HepG2 (cell line): ENCODE measurements at regions not wholly inside any gene's neighbourhood (a gene's known extent, or its start where the extent isn't known, plus 50 kb on each side); places are given as distances from the start of the nearest gene placed in this dataset.

Source experiments
- ATAC-seq: fragments of 200-7000 bp; cut with Tn5 transposase; 3 replicates; pipeline ENCODE4 v1.9.1; 2020; ENCODE audit warnings: mild to moderate bottlenecking, moderate library complexity
- BruUV-seq: library from RNA; stranded (reverse); fragments of 400-500 nt; replicated peaks from 2 replicates; lab custom pipeline; 2021; lab: Mats Ljungman, UMichigan
- CTCF ChIA-PET: fragments of 300-600 bp; formaldehyde crosslinking; extraction: SDS; loops from one replicate; lab custom pipeline; 2021; ENCODE audit warnings: low total read pairs, inconsistent platforms, low intra/inter-chr PET ratio; lab: Yijun Ruan, JAX
- POLR2A ChIA-PET: fragments of 350-600 bp; sonication (Branson Sonifier 250); formaldehyde crosslinking; loops from one replicate; lab custom pipeline; 2020; ENCODE audit warnings: antibody characterized with exemption, inconsistent platforms; lab: Yijun Ruan, JAX
- DNase-seq: peaks from one replicate; pipeline ENCODE4 v3.0.0-alpha.2; 2015; ENCODE audit warnings: low spot score
- FAIRE-seq: peaks from 3 replicates; lab custom pipeline; 2011; peaks lifted over from hg19 to GRCh38; lab: Jason Lieb, UNC
- H2AFZ ChIP-seq: one replicate; pipeline ENCODE4 v1.6.1; 2011; ENCODE audit warnings: low read length, inconsistent platforms
- H3K27ac ChIP-seq: fragments of 300-600 bp; 3 replicates; pipeline ENCODE4 v1.8.0; 2011; ENCODE audit warnings: mixed run types, mild to moderate bottlenecking, mixed read lengths, low read length, inconsistent platforms; ENCODE audit not compliant: insufficient read depth; ENCODE audit errors: extremely low read length
- H3K27me3 ChIP-seq, 2 experiments: fragments of 200-600 bp in 1 of 2; 2 replicates in 1 of 2; 3 replicates in 1 of 2; pipeline versions ENCODE4 v1.6.0 to v1.8.0; 2011; ENCODE audit warnings: low read length in 2 of 2, mild to moderate bottlenecking in 2 of 2, moderate library complexity in 2 of 2, inconsistent platforms in 1 of 2; ENCODE audit not compliant: insufficient read depth in 2 of 2, control insufficient read depth in 1 of 2
- H3K36me3 ChIP-seq, 2 experiments: fragments of 200-600 bp in 1 of 2; replicated peaks in 1 of 2; 2 replicates in 1 of 2; 3 replicates in 1 of 2; pipeline versions ENCODE4 v1.5.1 to v1.8.0; 2011; ENCODE audit warnings: low read length in 2 of 2, inconsistent platforms in 1 of 2; ENCODE audit not compliant: insufficient read depth in 2 of 2, control insufficient read depth in 1 of 2
- H3K4me1 ChIP-seq: 2 replicates; pipeline ENCODE4 v1.5.1; 2012; ENCODE audit warnings: low read length, inconsistent platforms; ENCODE audit not compliant: insufficient read depth
- H3K4me2 ChIP-seq: 2 replicates; pipeline ENCODE4 v1.6.0; 2011; ENCODE audit warnings: low read depth, low read length, inconsistent platforms
- H3K4me3 ChIP-seq, 3 experiments: fragments of 200-600 bp in 1 of 3; sonication (generic), shearing (Covaris generic) in 1 of 3; replicated peaks in 1 of 3; 2 replicates each; pipeline ENCODE4 v1.5.1; 2011 to 2016; ENCODE audit warnings: low read length in 3 of 3, inconsistent platforms in 2 of 3, low read depth in 2 of 3, mild to moderate bottlenecking in 2 of 3, control low read depth in 1 of 3, mixed read lengths in 1 of 3; ENCODE audit not compliant: insufficient read depth in 1 of 3
- H3K79me2 ChIP-seq: one replicate; pipeline ENCODE4 v1.6.1; 2011; ENCODE audit warnings: low read length, inconsistent platforms; ENCODE audit not compliant: insufficient read depth
- H3K9ac ChIP-seq: 2 replicates; pipeline ENCODE4 v1.6.0; 2011; ENCODE audit warnings: mild to moderate bottlenecking, low read depth, low read length, inconsistent platforms; ENCODE audit not compliant: insufficient read depth
- H3K9me3 ChIP-seq: 2 replicates; pipeline ENCODE4 v1.5.1; 2012; ENCODE audit warnings: mild to moderate bottlenecking, low read length
- H4K20me1 ChIP-seq: 2 replicates; pipeline ENCODE4 v1.6.0; 2011; ENCODE audit warnings: inconsistent platforms, mild to moderate bottlenecking, low read length, moderate library complexity; ENCODE audit not compliant: insufficient read depth
- BRD4 ChIP-seq: sonication (generic); formaldehyde crosslinking; IDR thresholded peaks from 2 replicates; pipeline ENCODE4 v1.4.0; 2020; ENCODE audit warnings: missing genetic modification reagents
- CBX5 ChIP-seq: sonication (generic); formaldehyde crosslinking; IDR thresholded peaks from 2 replicates; pipeline ENCODE4 v1.4.0; 2020; ENCODE audit warnings: missing genetic modification reagents, borderline replicate concordance
- FOXP1 ChIP-seq, 2 experiments: fragments of 450-650 bp in 1 of 2; IDR thresholded peaks; 2 replicates each; pipeline ENCODE4 v1.6.1; 2017 to 2018; ENCODE audit warnings: antibody characterized with exemption in 1 of 2
- KDM5A ChIP-seq: fragments of 200-600 bp; sonication (generic); IDR thresholded peaks from 2 replicates; pipeline ENCODE4 v1.7.0; 2018; ENCODE audit warnings: antibody characterized with exemption, mild to moderate bottlenecking, low read length, borderline replicate concordance
- NFE2L2 ChIP-seq: fragments of 150-350 bp; IDR thresholded peaks from 2 replicates; pipeline ENCODE4 v1.6.1; 2014; ENCODE audit warnings: low read length
- SAP130 ChIP-seq: IDR thresholded peaks from 2 replicates; pipeline ENCODE4 v1.6.1; 2016; ENCODE audit warnings: low read depth
- SNAI1 ChIP-seq: sonication (generic); formaldehyde crosslinking; IDR thresholded peaks from 2 replicates; pipeline ENCODE4 v1.5.0; 2020; ENCODE audit warnings: mild to moderate bottlenecking, missing genetic modification reagents, borderline replicate concordance
- ZFP36 ChIP-seq: fragments of 150-350 bp; IDR thresholded peaks from 2 replicates; pipeline ENCODE4 v1.6.1; 2018; ENCODE audit warnings: borderline replicate concordance, low read length, low read depth; ENCODE audit not compliant: partially characterized antibody
- ZFP41 ChIP-seq: sonication (generic); formaldehyde crosslinking; IDR thresholded peaks from 2 replicates; pipeline ENCODE4 v1.4.0; 2020; ENCODE audit warnings: mild to moderate bottlenecking, missing genetic modification reagents, borderline replicate concordance
- ZFP62 ChIP-seq: sonication (generic); formaldehyde crosslinking; IDR thresholded peaks from 2 replicates; pipeline ENCODE4 v1.4.0; 2020; ENCODE audit warnings: missing genetic modification reagents
- ZNF224 ChIP-seq: sonication (generic); formaldehyde crosslinking; IDR thresholded peaks from 2 replicates; pipeline ENCODE4 v1.5.0; 2020; ENCODE audit warnings: mild to moderate bottlenecking, missing genetic modification reagents
- ZNF256 ChIP-seq: sonication (generic); formaldehyde crosslinking; conservative IDR thresholded peaks from 2 replicates; pipeline ENCODE4 v1.4.0; 2020; ENCODE audit warnings: missing genetic modification reagents
- ZNF451 ChIP-seq: sonication (generic); formaldehyde crosslinking; IDR thresholded peaks from 2 replicates; pipeline ENCODE4 v1.5.0; 2020; ENCODE audit warnings: mild to moderate bottlenecking, missing genetic modification reagents
- ZNF501 ChIP-seq: sonication (generic); formaldehyde crosslinking; IDR thresholded peaks from 2 replicates; pipeline ENCODE4 v1.5.1; 2020; ENCODE audit warnings: mild to moderate bottlenecking, moderate library complexity, missing genetic modification reagents
- ZNF644 ChIP-seq: IDR thresholded peaks from 2 replicates; pipeline ENCODE4 v1.6.1; 2016; ENCODE audit warnings: low read depth
- ZNF816 ChIP-seq: sonication (generic); formaldehyde crosslinking; IDR thresholded peaks from 2 replicates; pipeline ENCODE4 v1.8.0; 2022; ENCODE audit warnings: missing genetic modification reagents, mild to moderate bottlenecking, borderline replicate concordance
- ZSCAN25 ChIP-seq: sonication (generic); formaldehyde crosslinking; IDR thresholded peaks from 2 replicates; pipeline ENCODE4 v1.8.0; 2022; ENCODE audit warnings: mild to moderate bottlenecking, missing genetic modification reagents
- WGBS: methylation state at CpG from one replicate; pipeline ENCODE4 v1.1.6; 2017; ENCODE audit warnings: low lambda C conversion rate; 5-methylcytosine and 5-hydroxymethylcytosine counted together
- in situ Hi-C: cut with HindIII; loops from 2 replicates; pipeline ENCODE4 v1.10.0; 2017; ENCODE audit warnings: low pct_unique_long_range_greater_than_20kb; ENCODE audit not compliant: extremely low pct_ligation_motif_present
- intact Hi-C: fragments of 100-400 bp; cut with micrococcal nuclease; formaldehyde crosslinking; loops from one replicate; pipeline ENCODE4 v1.10.0; 2022; ENCODE audit not compliant: unreplicated experiment

DNA sequence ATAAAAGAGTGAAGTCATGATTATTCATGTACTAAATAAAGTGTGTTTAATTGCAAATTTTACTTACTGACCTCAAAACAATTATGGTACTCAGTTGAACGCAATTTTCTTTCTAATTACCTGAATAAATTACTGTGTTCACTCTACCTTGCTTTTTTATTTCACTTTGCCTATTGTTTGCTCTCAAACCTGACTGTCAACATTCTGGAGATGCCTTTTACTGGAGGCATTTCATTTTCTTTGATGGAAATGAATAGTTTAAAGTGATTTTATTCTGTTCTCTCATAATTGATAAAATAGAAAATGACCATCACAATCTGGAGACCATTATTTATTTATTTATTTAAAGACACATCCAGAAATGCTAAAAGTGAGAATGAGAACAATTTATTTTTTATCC is 811.5 kb upstream of the ATXN8OS start:
- no peak for DNase-seq
- no TSS peak for BruUV-seq
- no peak for FAIRE-seq
- H4K20me1 ChIP-seq = no peaks in the 10 kb centered on the region
- no peak overlapping the region for H3K4me3 ChIP-seq
- in situ Hi-C loops (no loop called here), intact Hi-C loops (no loop called here)
- no peaks in the 10 kb centered on the region for H3K79me2 ChIP-seq
- H3K4me2 ChIP-seq = no peak overlapping the region
- H3K4me1 ChIP-seq = no peaks in the 10 kb centered on the region
- H3K9ac ChIP-seq = no peak overlapping the region
- no peak overlapping the region for H3K27ac ChIP-seq
- 0% methylated on average over 1 of the region's 1 CpG for WGBS
- CTCF ChIA-PET = no interaction called here
- H3K9me3 ChIP-seq = no peaks in the 10 kb centered on the region
- TF ChIP-seq ZNF256 (CRISPR knock-in tag) = no peak
- no peak for TF ChIP-seq ZNF644
- no peak for TF ChIP-seq ZSCAN25 (CRISPR knock-in tag)
- TF ChIP-seq ZFP62 (CRISPR knock-in tag) = no peak
- no peak for TF ChIP-seq ZFP41 (CRISPR knock-in tag)
- TF ChIP-seq NFE2L2 = no peak
- no peak for TF ChIP-seq ZFP36
- no peak for TF ChIP-seq SNAI1 (CRISPR knock-in tag)
- no peak for TF ChIP-seq ZNF501 (CRISPR knock-in tag)
- no peak for TF ChIP-seq KDM5A
- TF ChIP-seq SAP130 = no peak
- TF ChIP-seq BRD4 (CRISPR knock-in tag) = no peak
- TF ChIP-seq ZNF816 = no peak
- no peak for TF ChIP-seq FOXP1 (IDR thresholded peaks at IDR 0.05)
- TF ChIP-seq FOXP1 (CRISPR knock-in tag; IDR thresholded peaks at IDR 0.05) = no peak
- TF ChIP-seq ZNF224 (CRISPR knock-in tag) = no peak
- TF ChIP-seq ZNF451 (CRISPR knock-in tag) = no peak
- TF ChIP-seq CBX5 (CRISPR knock-in tag) = no peak
- H3K27me3 ChIP-seq = no peaks in the 10 kb centered on the region
- H2AFZ ChIP-seq = no peak overlapping the region
- no peak for ATAC-seq
- H3K36me3 ChIP-seq = no peaks in the 10 kb centered on the region
- POLR2A ChIA-PET = no interaction called here
